Body of pancreas (tissue), 4 donors: ENCODE measurements at regions not wholly inside any gene's neighbourhood (a gene's known extent, or its start where the extent isn't known, plus 50 kb on each side); places are given as distances from the start of the nearest gene placed in this dataset.

Source experiments
- ATAC-seq: fragments of 150-250 bp; one replicate; pipeline ENCODE4 v1.9.1; 2016
- DNase-seq, 4 donors: peaks; one replicate each; pipeline ENCODE4 v3.0.0-alpha.2; 2019
- H3K27ac ChIP-seq, 4 donors: fragments of 200-600 bp; sonication (generic); 1 replicate in 3 of 4; 2 replicates in 1 of 4; pipeline versions ENCODE4 v1.5.1 to v1.6.1; 2016 to 2019; ENCODE audit warnings: mild to moderate bottlenecking in 1 of 4, mixed read lengths in 1 of 4, moderate library complexity in 1 of 4
- H3K27me3 ChIP-seq, 2 donors: fragments of 200-600 bp; sonication (generic); one replicate each; pipeline ENCODE4 v1.6.0; 2016; ENCODE audit warnings: mild to moderate bottlenecking in 1 of 2
- H3K36me3 ChIP-seq, 2 donors: fragments of 200-600 bp; sonication (generic); replicated peaks in 1 of 2; 2 replicates each; pipeline ENCODE4 v1.5.1; 2016; ENCODE audit warnings: low read depth in 2 of 2; ENCODE audit not compliant: insufficient read depth in 1 of 2
- H3K4me1 ChIP-seq: fragments of 200-600 bp; sonication (generic); one replicate; pipeline ENCODE4 v1.6.0; 2016
- H3K4me3 ChIP-seq, 2 donors: fragments of 200-600 bp; sonication (generic); 1 replicate in 1 of 2; 2 replicates in 1 of 2; pipeline ENCODE4 v1.5.1; 2016 to 2019
- H3K9me3 ChIP-seq, 3 donors: fragments of 200-600 bp; sonication (generic); 1 replicate in 2 of 3; 2 replicates in 1 of 3; pipeline ENCODE4 v1.5.1; 2016
- CTCF ChIP-seq, 7 experiments: fragments of 450-650 bp in 4 of 7; fragments of 200-600 bp in 3 of 7; sonication (generic) in 3 of 7; IDR thresholded peaks; one replicate each; pipeline ENCODE4 v1.5.1; 2016 to 2019; ENCODE audit warnings: antibody characterized with exemption in 7 of 7
- POLR2A ChIP-seq, 3 donors: fragments of 450-650 bp; IDR thresholded peaks; one replicate each; pipeline ENCODE4 v1.6.1; 2016; ENCODE audit warnings: antibody characterized with exemption in 3 of 3, mild to moderate bottlenecking in 2 of 3
- WGBS, 2 donors: methylation state at CpG; one replicate each; pipeline ENCODE4 v1.1.5; 2017; 5-methylcytosine and 5-hydroxymethylcytosine counted together
- intact Hi-C: fragments of 100-400 bp; cut with DNase I; formaldehyde crosslinking; loops from one replicate; pipeline ENCODE4 v1.15.1; 2023

GRCh38 chr12:127431594-127431993 lies 835.4 kb upstream of the TMEM132C start:
- ATAC-seq (no peak), DNase-seq (no peak)
- WGBS, 2 donors: 43 to 46% methylated on average over 5 of the region's 5 CpGs
- H3K27me3 ChIP-seq: no peaks in the 10 kb centered on the region
- H3K27ac ChIP-seq: no peak overlapping the region
- TF ChIP-seq CTCF (IDR thresholded peaks at IDR 0.05): no peak
- H3K36me3 ChIP-seq: no peaks in the 10 kb centered on the region
- no peak overlapping the region for H3K4me3 ChIP-seq
- intact Hi-C loops: no loop called here
- no peaks in the 10 kb centered on the region for H3K9me3 ChIP-seq
- no peaks in the 10 kb centered on the region for H3K4me1 ChIP-seq

- Histone ChIP-seq H3K9me3 (no peaks in the 10 kb centered on the region), H3K27me3 (no peaks in the 10 kb centered on the region), H3K4me3 (no peak overlapping the region), H3K4me1 (no peaks in the 10 kb centered on the region), H3K27ac (no peak overlapping the region), H3K36me3 (no peaks in the 10 kb centered on the region)
- ATAC-seq (no peak), DNase-seq (no peak)
- TF ChIP-seq CTCF (IDR thresholded peaks at IDR 0.05): no peak
- TF ChIP-seq POLR2A (IDR thresholded peaks at IDR 0.05): no peak
- intact Hi-C loops: no loop called here
- 68 to 69% methylated on average over 3 of the region's 3 CpGs for WGBS, 2 donors
Observed at GRCh38 chr12:127435439-127435838, 831.5 kb upstream of the TMEM132C start.

GRCh38 chr12:127438512-127439244 lies 828.3 kb upstream of the TMEM132C start:
- H3K9me3 ChIP-seq: no peaks in the 10 kb centered on the region
- H3K27me3 ChIP-seq: no peaks in the 10 kb centered on the region
- DNase-seq: no peak
- TF ChIP-seq POLR2A (IDR thresholded peaks at IDR 0.05): no peak
- TF ChIP-seq CTCF (IDR thresholded peaks at IDR 0.05): no peak
- intact Hi-C loops: no loop called here
- no peak for ATAC-seq
- H3K27ac ChIP-seq: no peak overlapping the region
- H3K4me3 ChIP-seq: no peak overlapping the region
- 76 to 82% methylated on average over 3 of the region's 3 CpGs for WGBS, 2 donors
- no peaks in the 10 kb centered on the region for H3K4me1 ChIP-seq
- no peaks in the 10 kb centered on the region for H3K36me3 ChIP-seq

GRCh38 chr12:127445581-127446139 lies 821.3 kb upstream of the TMEM132C start:
- 34 to 65% methylated on average over 4 of the region's 4 CpGs for WGBS, 2 donors
- DNase-seq: no peak
- Histone ChIP-seq H3K9me3 (no peaks in the 10 kb centered on the region), H3K4me3 (no peak overlapping the region), H3K27me3 (no peaks in the 10 kb centered on the region), H3K4me1 (no peaks in the 10 kb centered on the region), H3K36me3 (no peaks in the 10 kb centered on the region), H3K27ac (no peak overlapping the region)
- TF ChIP-seq CTCF (IDR thresholded peaks at IDR 0.05) (no peak), POLR2A (IDR thresholded peaks at IDR 0.05) (no peak)
- ATAC-seq: no peak
- intact Hi-C loops: no loop called here

- 41 to 43% methylated on average over 5 of the region's 5 CpGs for WGBS, 2 donors
- intact Hi-C loops: no loop called here
- Histone ChIP-seq H3K4me3 (no peak overlapping the region), H3K9me3 (no peaks in the 10 kb centered on the region), H3K27me3 (no peaks in the 10 kb centered on the region), H3K36me3 (no peaks in the 10 kb centered on the region), H3K4me1 (no peaks in the 10 kb centered on the region), H3K27ac (no peak overlapping the region)
- DNase-seq: no peak
- ATAC-seq: no peak
- no peak for TF ChIP-seq POLR2A (IDR thresholded peaks at IDR 0.05)
- TF ChIP-seq CTCF (IDR thresholded peaks at IDR 0.05): no peak
Observed at GRCh38 chr12:127448906-127449305, 818.1 kb upstream of the TMEM132C start.
